ENCODE measurements at regions not wholly inside any gene's neighbourhood (a gene's known extent, or its start where the extent isn't known, plus 50 kb on each side); places are given as distances from the start of the nearest gene placed in this dataset.

- Histone ChIP-seq H3K9ac (replicated peaks; ENCODE audit: extremely low read depth, insufficient read depth, low read length) (no peak overlapping the region), H3K79me2 (ENCODE audit: control insufficient read depth, insufficient read depth, low read length) (no peaks in the 10 kb centered on the region), H3K4me3 (replicated peaks in 1 of 3; ENCODE audit: insufficient read depth in 1 of 3, low read depth in 1 of 3, low read length in 3 of 3) (no peak overlapping the region), H3K27ac (ENCODE audit: insufficient read depth, low read depth, low read length) (no peak overlapping the region), H2AFZ (ENCODE audit: low read depth, low read length) (no peak overlapping the region), H3K9me3 (replicated peaks; ENCODE audit: control insufficient read depth, insufficient read depth, low read length) (no peaks in the 10 kb centered on the region), H3K27me3 (ENCODE audit: control insufficient read depth in 2 of 2, insufficient read depth in 2 of 2, low read length in 2 of 2) (no peaks in the 10 kb centered on the region), H4K20me1 (replicated peaks; ENCODE audit: control insufficient read depth, extremely low read depth, insufficient read depth, low read length) (no peaks in the 10 kb centered on the region), H3K4me1 (ENCODE audit: control insufficient read depth, extremely low read depth, insufficient read depth, low read length) (no peaks in the 10 kb centered on the region), H3K4me2 (ENCODE audit: insufficient read depth, low read length) (no peak overlapping the region), H3K9me1 (replicated peaks; ENCODE audit: control insufficient read depth, extremely low read depth, insufficient read depth, low read length) (no peaks in the 10 kb centered on the region), H3K36me3 (ENCODE audit: control insufficient read depth in 2 of 2, extremely low read depth in 1 of 2, insufficient read depth in 2 of 2, low read length in 2 of 2) (no peaks in the 10 kb centered on the region)
- dilution Hi-C loops (cut with MboI; ENCODE audit: extremely low pct_ligation_motif_present, low sequenced_read_pairs) (no loop called here), intact Hi-C loops (cut with micrococcal nuclease) (no loop called here)
- TF ChIP-seq POLR2A (IDR thresholded peaks at IDR 0.05; ENCODE audit: low read depth, low read length) (no peak), CTCF (IDR thresholded peaks at IDR 0.05; ENCODE audit: extremely low read depth in 1 of 2, insufficient read depth in 1 of 2, low read depth in 1 of 2, low read length in 2 of 2) (no peak), JUN (IDR thresholded peaks at IDR 0.05; ENCODE audit: borderline replicate concordance, insufficient read depth, insufficient read length, low read depth) (no peak), GATA2 (IDR thresholded peaks at IDR 0.05; ENCODE audit: insufficient read depth, insufficient read length, low read depth, low read length) (no peak), MYC (IDR thresholded peaks at IDR 0.05; ENCODE audit: low read depth, low read length) (no peak)
- TF ChIP-seq, protein P1, sequence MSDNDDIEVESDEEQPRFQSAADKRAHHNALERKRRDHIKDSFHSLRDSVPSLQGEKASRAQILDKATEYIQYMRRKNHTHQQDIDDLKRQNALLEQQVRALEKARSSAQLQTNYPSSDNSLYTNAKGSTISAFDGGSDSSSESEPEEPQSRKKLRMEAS (IDR thresholded peaks at IDR 0.05; ENCODE audit: insufficient read depth, insufficient read length) = no peak
- CTCF ChIA-PET = interaction anchor here (0.7 to 1.6 kb wide), 4 partner anchors 11 to 46 kb away, joined by 3 read pairs; no protein-coding TSS in a partner anchor
- POLR2A ChIA-PET = no interaction called here
- BruUV-seq (replicated peaks) = no TSS peak
- FAIRE-seq = no peak
- DNase-seq (ENCODE audit: low read depth, low spot score) = no peak
These were observed 62.7 kb upstream of the NT5C1B start for GRCh38 chr2:18651842-18652774.

All from endothelial cell of umbilical vein (primary cell).